ENCODE measurements at regions not wholly inside any gene's neighbourhood (a gene's known extent, or its start where the extent isn't known, plus 50 kb on each side); places are given as distances from the start of the nearest gene placed in this dataset.
"Not testable (repeated sequence)": the region's sequence is repeated elsewhere in the genome, so short reads cannot be mapped to it uniquely, and the experiment has no call there.

GRCh38 chr16:59848296-59848695 lies 1114.2 kb upstream of the GOT2 start:
- ChIA-PET CTCF (no interaction called here), POLR2A (ENCODE audit: unreplicated experiment) (no interaction called here)
- Histone ChIP-seq H3F3A (ENCODE audit: insufficient read depth, low read depth) (no peaks in the 10 kb centered on the region), H3K79me2 (ENCODE audit: low read depth) (no peaks in the 10 kb centered on the region), H3K27ac (no peak overlapping the region), H3K4me1 (replicated peaks; ENCODE audit: insufficient read depth) (no peaks in the 10 kb centered on the region), H3K4me2 (no peak overlapping the region), H2AFZ (no peak overlapping the region), H4K20me1 (ENCODE audit: insufficient read depth) (no peaks in the 10 kb centered on the region), H3K9me2 (ENCODE audit: insufficient read depth) (no peaks in the 10 kb centered on the region), H3K4me3 (no peak overlapping the region), H3K36me3 (ENCODE audit: low read depth) (no peaks in the 10 kb centered on the region), H3K9me3 (ENCODE audit: insufficient read depth, low read depth) (no peaks in the 10 kb centered on the region), H3K27me3 (ENCODE audit: insufficient read depth, low read depth) (peaks cover 10% of the 10 kb centered on the region; the same call in 1 of the 2 replicates)
- intact Hi-C loops (cut with micrococcal nuclease; ENCODE audit: unreplicated experiment) = no loop called here
- DNase-seq = no peak
- no peak for TF ChIP-seq CTCF (conservative IDR thresholded peaks at IDR 0.05)
- TF ChIP-seq EZH2 (IDR thresholded peaks at IDR 0.05; ENCODE audit: low read depth) = no peak
- no TSS peak for BruUV-seq (replicated peaks)

GRCh38 chr16:59840169-59840568 lies 1106.1 kb upstream of the GOT2 start:
- H3F3A ChIP-seq (ENCODE audit: insufficient read depth, low read depth) = no peaks in the 10 kb centered on the region
- no peaks in the 10 kb centered on the region for H3K9me3 ChIP-seq (ENCODE audit: insufficient read depth, low read depth)
- no peak overlapping the region for H3K4me2 ChIP-seq
- CTCF ChIA-PET = no interaction called here
- no peaks in the 10 kb centered on the region for H3K27me3 ChIP-seq (ENCODE audit: insufficient read depth, low read depth)
- no peak overlapping the region for H3K4me3 ChIP-seq
- no peak for TF ChIP-seq CTCF (conservative IDR thresholded peaks at IDR 0.05)
- no peak for TF ChIP-seq EZH2 (IDR thresholded peaks at IDR 0.05; ENCODE audit: low read depth)
- no peaks in the 10 kb centered on the region for H4K20me1 ChIP-seq (ENCODE audit: insufficient read depth)
- intact Hi-C loops (cut with micrococcal nuclease; ENCODE audit: unreplicated experiment) = no loop called here
- H3K4me1 ChIP-seq (replicated peaks; ENCODE audit: insufficient read depth) = no peaks in the 10 kb centered on the region
- no peaks in the 10 kb centered on the region for H3K79me2 ChIP-seq (ENCODE audit: low read depth)
- H2AFZ ChIP-seq = no peak overlapping the region
- no peak overlapping the region for H3K27ac ChIP-seq
- no peaks in the 10 kb centered on the region for H3K9me2 ChIP-seq (ENCODE audit: insufficient read depth)
- BruUV-seq (replicated peaks) = no TSS peak
- POLR2A ChIA-PET (ENCODE audit: unreplicated experiment) = no interaction called here
- no peaks in the 10 kb centered on the region for H3K36me3 ChIP-seq (ENCODE audit: low read depth)
- no peak for DNase-seq

GRCh38 chr16:59826767-59827166 lies 1092.7 kb upstream of the GOT2 start:
- no peaks in the 10 kb centered on the region for H4K20me1 ChIP-seq (ENCODE audit: insufficient read depth)
- no peaks in the 10 kb centered on the region for H3K36me3 ChIP-seq (ENCODE audit: low read depth)
- CTCF ChIA-PET = no interaction called here
- POLR2A ChIA-PET (ENCODE audit: unreplicated experiment) = no interaction called here
- no peaks in the 10 kb centered on the region for H3K9me3 ChIP-seq (ENCODE audit: insufficient read depth, low read depth)
- BruUV-seq (replicated peaks) = no TSS peak
- H3K4me1 ChIP-seq (replicated peaks; ENCODE audit: insufficient read depth) = no peaks in the 10 kb centered on the region
- H3K27me3 ChIP-seq (ENCODE audit: insufficient read depth, low read depth) = no peaks in the 10 kb centered on the region
- no peaks in the 10 kb centered on the region for H3K9me2 ChIP-seq (ENCODE audit: insufficient read depth)
- no peak overlapping the region for H3K4me2 ChIP-seq
- no peak overlapping the region for H3K4me3 ChIP-seq
- H3K27ac ChIP-seq = no peak overlapping the region
- TF ChIP-seq EZH2 (IDR thresholded peaks at IDR 0.05; ENCODE audit: low read depth) (no peak), CTCF (conservative IDR thresholded peaks at IDR 0.05) (no peak)
- no peak overlapping the region for H2AFZ ChIP-seq
- no peaks in the 10 kb centered on the region for H3F3A ChIP-seq (ENCODE audit: insufficient read depth, low read depth)
- intact Hi-C loops (cut with micrococcal nuclease; ENCODE audit: unreplicated experiment) = no loop called here
- H3K79me2 ChIP-seq (ENCODE audit: low read depth) = no peaks in the 10 kb centered on the region
- no peak for DNase-seq

- DNase-seq; BruUV-seq (replicated peaks); H3K4me3 ChIP-seq; H4K20me1 ChIP-seq (ENCODE audit: insufficient read depth); H2AFZ ChIP-seq; CTCF ChIA-PET; H3F3A ChIP-seq (ENCODE audit: insufficient read depth, low read depth); POLR2A ChIA-PET (ENCODE audit: unreplicated experiment); H3K27ac ChIP-seq; H3K4me2 ChIP-seq; H3K79me2 ChIP-seq (ENCODE audit: low read depth); H3K4me1 ChIP-seq (replicated peaks; ENCODE audit: insufficient read depth); intact Hi-C loops (cut with micrococcal nuclease; ENCODE audit: unreplicated experiment); H3K36me3 ChIP-seq (ENCODE audit: low read depth); H3K9me3 ChIP-seq (ENCODE audit: insufficient read depth, low read depth); H3K9me2 ChIP-seq (ENCODE audit: insufficient read depth); H3K27me3 ChIP-seq (ENCODE audit: insufficient read depth, low read depth): not testable (repeated sequence)
These were observed 1075.4 kb upstream of the GOT2 start for GRCh38 chr16:59809488-59809887.

Data from PC-9 (cell line).